ENCODE measurements at regions not wholly inside any gene's neighbourhood (a gene's known extent, or its start where the extent isn't known, plus 50 kb on each side); places are given as distances from the start of the nearest gene placed in this dataset.

DNA sequence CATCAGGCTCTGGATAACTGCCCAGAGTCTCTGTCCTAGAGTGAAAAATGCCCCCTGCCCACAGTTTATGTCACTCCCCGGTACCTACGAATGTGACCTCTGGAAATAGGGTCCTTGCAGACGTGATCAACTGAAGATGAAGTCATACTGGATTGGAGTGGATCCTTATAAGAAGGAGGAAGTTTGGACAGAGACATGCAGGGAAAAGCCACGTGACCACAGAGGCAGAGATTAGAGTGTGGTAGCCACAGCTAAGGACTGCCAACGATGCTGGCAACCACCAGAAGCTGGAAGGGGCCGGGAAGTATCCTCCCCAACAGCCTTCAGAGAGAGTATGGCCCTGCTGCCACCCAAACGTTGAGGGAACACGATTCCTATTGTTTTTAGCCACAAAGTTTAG is 101.2 kb upstream of the NCOR2 start:
- TF ChIP-seq, protein P1, sequence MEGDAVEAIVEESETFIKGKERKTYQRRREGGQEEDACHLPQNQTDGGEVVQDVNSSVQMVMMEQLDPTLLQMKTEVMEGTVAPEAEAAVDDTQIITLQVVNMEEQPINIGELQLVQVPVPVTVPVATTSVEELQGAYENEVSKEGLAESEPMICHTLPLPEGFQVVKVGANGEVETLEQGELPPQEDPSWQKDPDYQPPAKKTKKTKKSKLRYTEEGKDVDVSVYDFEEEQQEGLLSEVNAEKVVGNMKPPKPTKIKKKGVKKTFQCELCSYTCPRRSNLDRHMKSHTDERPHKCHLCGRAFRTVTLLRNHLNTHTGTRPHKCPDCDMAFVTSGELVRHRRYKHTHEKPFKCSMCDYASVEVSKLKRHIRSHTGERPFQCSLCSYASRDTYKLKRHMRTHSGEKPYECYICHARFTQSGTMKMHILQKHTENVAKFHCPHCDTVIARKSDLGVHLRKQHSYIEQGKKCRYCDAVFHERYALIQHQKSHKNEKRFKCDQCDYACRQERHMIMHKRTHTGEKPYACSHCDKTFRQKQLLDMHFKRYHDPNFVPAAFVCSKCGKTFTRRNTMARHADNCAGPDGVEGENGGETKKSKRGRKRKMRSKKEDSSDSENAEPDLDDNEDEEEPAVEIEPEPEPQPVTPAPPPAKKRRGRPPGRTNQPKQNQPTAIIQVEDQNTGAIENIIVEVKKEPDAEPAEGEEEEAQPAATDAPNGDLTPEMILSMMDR (IDR thresholded peaks at IDR 0.05; ENCODE audit: insufficient read depth, low read length, poor library complexity, severe bottlenecking), result no peak
- Histone ChIP-seq H3K36me3 (ENCODE audit: control insufficient read depth, insufficient read depth, low read length) (no peaks in the 10 kb centered on the region), H3K4me3 (replicated peaks; ENCODE audit: low read depth, low read length) (no peak overlapping the region), H3K27me3 (replicated peaks; ENCODE audit: control insufficient read depth, insufficient read depth, low read length) (no peaks in the 10 kb centered on the region)
- DNase-seq (ENCODE audit: extremely low read depth, insufficient read length), result no peak

DNA sequence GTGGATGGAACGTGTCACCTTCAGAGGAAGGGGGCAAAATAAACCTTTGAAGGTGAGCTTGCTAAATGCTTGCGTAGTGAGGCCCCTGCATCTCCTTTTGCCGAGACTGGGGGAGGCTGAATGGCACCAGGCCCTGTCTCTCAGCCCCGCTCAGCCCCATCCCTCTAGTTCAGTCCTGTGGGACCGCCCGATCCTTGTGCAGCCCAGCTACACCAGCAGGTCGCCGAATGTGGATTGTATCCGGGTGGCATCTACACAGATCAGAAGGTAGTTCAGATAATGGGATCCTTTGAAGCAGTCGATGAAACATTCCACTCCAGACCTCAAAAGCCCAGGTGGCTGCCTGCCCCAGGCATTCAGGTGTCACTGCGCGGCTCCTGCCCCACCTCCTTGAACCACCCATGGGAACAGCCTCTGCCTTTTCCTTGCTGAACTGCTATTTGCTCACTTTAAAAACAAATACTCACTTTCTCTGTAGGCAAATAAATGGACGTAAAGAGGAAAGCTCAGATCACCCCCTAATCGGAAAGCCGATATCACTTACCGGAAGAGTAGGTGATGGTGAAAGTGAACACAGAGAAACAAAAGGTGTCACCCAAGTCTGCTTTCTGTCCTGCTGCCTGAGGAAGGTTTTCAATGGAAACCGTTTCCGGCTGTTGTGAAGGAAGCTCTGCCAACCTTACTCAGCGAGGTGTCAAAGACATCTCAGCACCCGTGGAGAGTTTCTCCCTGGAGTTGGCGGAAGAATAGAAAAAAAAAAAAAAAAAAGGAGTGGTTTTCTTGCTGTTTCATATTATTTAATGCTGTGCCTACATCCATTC is 100.3 kb upstream of the NCOR2 start:
- TF ChIP-seq, protein P1 (IDR thresholded peaks at IDR 0.05; ENCODE audit: insufficient read depth, low read length, poor library complexity, severe bottlenecking), result no peak
- no peak for DNase-seq (ENCODE audit: extremely low read depth, insufficient read length)
- Histone ChIP-seq H3K4me3 (replicated peaks; ENCODE audit: low read depth, low read length) (no peak overlapping the region), H3K27me3 (replicated peaks; ENCODE audit: control insufficient read depth, insufficient read depth, low read length) (no peaks in the 10 kb centered on the region), H3K36me3 (ENCODE audit: control insufficient read depth, insufficient read depth, low read length) (no peaks in the 10 kb centered on the region)

DNA sequence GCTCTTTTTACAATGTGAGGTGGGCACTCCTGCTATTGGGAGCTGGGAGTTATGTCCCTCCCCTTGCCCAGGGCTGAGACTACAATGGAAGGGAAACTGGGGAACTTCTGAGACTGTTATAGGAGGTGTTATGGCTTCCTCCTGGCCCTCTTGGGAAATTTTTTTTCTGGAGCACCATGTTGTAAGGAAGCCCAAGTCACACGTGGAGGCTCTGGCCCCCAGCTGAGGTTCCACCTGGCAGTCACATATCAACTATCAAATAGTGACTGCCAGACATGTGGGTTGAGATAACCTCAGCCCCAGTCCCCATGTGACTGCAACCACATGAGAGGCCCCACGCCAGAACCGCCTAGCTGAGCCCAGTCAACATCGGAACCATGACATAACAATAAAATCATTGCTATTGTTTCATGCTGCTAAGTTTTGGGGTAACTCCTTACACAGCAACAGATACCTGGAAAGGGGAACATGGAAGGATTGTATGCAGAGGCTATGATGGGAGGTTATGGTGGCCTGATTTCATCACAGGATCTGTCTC is 99.4 kb upstream of the NCOR2 start:
- Histone ChIP-seq H3K36me3 (ENCODE audit: control insufficient read depth, insufficient read depth, low read length) (no peaks in the 10 kb centered on the region), H3K4me3 (replicated peaks; ENCODE audit: low read depth, low read length) (no peak overlapping the region), H3K27me3 (replicated peaks; ENCODE audit: control insufficient read depth, insufficient read depth, low read length) (no peaks in the 10 kb centered on the region; the same call in 1 of the 2 replicates)
- no peak for DNase-seq (ENCODE audit: extremely low read depth, insufficient read length)
- TF ChIP-seq, protein P1 (IDR thresholded peaks at IDR 0.05; ENCODE audit: insufficient read depth, low read length, poor library complexity, severe bottlenecking), result no peak

DNA sequence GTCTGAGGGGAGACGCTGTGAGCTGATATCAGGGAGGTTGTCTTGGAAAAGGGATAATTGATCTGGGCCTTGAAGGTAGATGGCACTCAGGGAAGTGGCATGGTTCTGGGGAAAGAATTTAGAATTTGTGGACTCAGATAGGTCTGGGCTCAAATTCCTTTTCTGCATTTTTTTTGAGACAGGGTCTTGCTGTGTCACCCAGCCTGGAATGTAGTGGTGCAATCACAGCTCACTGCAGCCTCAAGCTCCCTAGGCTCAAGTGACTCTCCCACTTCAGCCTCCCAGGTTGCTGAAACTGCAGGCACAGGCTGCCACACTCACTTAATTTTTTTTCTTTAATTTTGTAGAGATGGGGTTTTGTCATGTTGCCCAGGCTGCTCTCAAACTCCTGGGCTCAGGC is 98.1 kb upstream of the NCOR2 start:
- H3K27me3 ChIP-seq (replicated peaks; ENCODE audit: control insufficient read depth, insufficient read depth, low read length), result no peaks in the 10 kb centered on the region; the same call in 1 of the 2 replicates
- TF ChIP-seq, protein P1 (IDR thresholded peaks at IDR 0.05; ENCODE audit: insufficient read depth, low read length, poor library complexity, severe bottlenecking), result no peak

DNA sequence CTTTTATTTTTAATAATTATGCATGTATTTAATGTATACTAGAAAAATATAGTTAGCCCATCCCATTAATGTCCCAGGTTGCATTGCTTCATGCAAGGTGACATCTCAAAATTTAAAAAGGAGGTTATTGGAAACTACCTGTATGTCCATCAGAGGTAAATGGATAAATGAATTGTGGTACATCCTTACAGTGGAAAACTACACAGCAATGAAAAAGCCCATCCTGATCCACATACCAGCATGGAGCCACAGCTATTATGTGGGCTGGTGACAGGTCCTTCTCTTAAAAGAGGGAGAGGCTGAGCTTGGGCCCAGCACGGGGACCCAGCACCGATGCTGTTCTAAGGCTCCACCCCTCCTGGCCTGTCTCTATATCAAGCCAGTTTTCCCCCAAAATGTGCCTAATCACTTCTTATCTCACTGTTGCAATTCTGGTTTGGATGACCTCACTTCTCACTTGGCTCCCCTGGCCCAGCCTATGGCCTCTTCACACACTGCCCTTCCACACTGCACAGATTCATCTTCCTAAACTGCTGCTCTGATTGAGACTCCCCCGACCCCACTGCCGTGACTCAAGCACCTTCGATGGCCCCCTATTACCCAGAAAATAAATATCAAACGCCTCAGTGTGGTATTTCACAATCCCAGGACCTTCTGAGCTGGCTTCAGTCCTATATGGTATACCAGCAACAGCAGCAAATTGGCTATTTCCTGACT is 97.1 kb upstream of the NCOR2 start:
- Histone ChIP-seq H3K4me3 (replicated peaks; ENCODE audit: low read depth, low read length) (no peak overlapping the region), H3K36me3 (ENCODE audit: control insufficient read depth, insufficient read depth, low read length) (no peaks in the 10 kb centered on the region), H3K27me3 (replicated peaks; ENCODE audit: control insufficient read depth, insufficient read depth, low read length) (no peaks in the 10 kb centered on the region; the same call in 1 of the 2 replicates)
- TF ChIP-seq, protein P1 (IDR thresholded peaks at IDR 0.05; ENCODE audit: insufficient read depth, low read length, poor library complexity, severe bottlenecking), result no peak
- DNase-seq (ENCODE audit: extremely low read depth, insufficient read length), result no peak

More for the DNA sequence above, 98.1 kb upstream of the NCOR2 start:
- no peak for DNase-seq (ENCODE audit: extremely low read depth, insufficient read length)
- Histone ChIP-seq H3K4me3 (replicated peaks; ENCODE audit: low read depth, low read length) (no peak overlapping the region), H3K36me3 (ENCODE audit: control insufficient read depth, insufficient read depth, low read length) (no peaks in the 10 kb centered on the region)
